ENCODE measurements at regions not wholly inside any gene's neighbourhood (a gene's known extent, or its start where the extent isn't known, plus 50 kb on each side); places are given as distances from the start of the nearest gene placed in this dataset.

DNA sequence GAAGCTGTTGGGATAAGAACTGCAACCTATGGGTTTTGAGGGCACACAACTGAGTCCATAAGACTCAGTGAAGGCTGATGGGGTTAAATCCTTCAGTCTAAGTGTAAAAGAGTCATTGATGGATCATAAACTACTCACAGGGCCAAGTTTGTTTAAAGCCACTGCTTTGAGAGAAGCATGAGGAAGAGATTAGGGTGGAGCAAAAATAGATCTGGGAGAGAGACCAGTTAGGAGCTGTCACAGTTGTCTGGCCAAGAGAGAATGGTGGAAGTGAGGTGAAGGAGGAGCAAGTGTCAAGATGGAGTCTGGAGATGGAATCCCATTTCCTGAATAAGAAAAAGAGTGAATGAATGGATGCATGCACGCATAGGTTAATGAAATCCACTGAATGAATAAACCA is 379.1 kb upstream of the CDH11 start:
- H3K27me3 ChIP-seq: no peaks in the 10 kb centered on the region
- H3K36me3 ChIP-seq (replicated peaks in 1 of 2; ENCODE audit: insufficient read depth in 1 of 2, low read depth in 2 of 2): no peaks in the 10 kb centered on the region
- H3K4me3 ChIP-seq: no peak overlapping the region
- intact Hi-C loops (cut with DNase I): no loop called here
- ATAC-seq (no peak), DNase-seq (no peak)
- no peak overlapping the region for H3K27ac ChIP-seq
- WGBS, 2 donors: 50 to 67% methylated on average over 1 of the region's 1 CpG
- H3K4me1 ChIP-seq: no peaks in the 10 kb centered on the region
- TF ChIP-seq, protein P1, sequence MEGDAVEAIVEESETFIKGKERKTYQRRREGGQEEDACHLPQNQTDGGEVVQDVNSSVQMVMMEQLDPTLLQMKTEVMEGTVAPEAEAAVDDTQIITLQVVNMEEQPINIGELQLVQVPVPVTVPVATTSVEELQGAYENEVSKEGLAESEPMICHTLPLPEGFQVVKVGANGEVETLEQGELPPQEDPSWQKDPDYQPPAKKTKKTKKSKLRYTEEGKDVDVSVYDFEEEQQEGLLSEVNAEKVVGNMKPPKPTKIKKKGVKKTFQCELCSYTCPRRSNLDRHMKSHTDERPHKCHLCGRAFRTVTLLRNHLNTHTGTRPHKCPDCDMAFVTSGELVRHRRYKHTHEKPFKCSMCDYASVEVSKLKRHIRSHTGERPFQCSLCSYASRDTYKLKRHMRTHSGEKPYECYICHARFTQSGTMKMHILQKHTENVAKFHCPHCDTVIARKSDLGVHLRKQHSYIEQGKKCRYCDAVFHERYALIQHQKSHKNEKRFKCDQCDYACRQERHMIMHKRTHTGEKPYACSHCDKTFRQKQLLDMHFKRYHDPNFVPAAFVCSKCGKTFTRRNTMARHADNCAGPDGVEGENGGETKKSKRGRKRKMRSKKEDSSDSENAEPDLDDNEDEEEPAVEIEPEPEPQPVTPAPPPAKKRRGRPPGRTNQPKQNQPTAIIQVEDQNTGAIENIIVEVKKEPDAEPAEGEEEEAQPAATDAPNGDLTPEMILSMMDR (IDR thresholded peaks at IDR 0.05): no peak
- TF ChIP-seq POLR2A (IDR thresholded peaks at IDR 0.05): no peak
- H3K9me3 ChIP-seq: no peaks in the 10 kb centered on the region

DNA sequence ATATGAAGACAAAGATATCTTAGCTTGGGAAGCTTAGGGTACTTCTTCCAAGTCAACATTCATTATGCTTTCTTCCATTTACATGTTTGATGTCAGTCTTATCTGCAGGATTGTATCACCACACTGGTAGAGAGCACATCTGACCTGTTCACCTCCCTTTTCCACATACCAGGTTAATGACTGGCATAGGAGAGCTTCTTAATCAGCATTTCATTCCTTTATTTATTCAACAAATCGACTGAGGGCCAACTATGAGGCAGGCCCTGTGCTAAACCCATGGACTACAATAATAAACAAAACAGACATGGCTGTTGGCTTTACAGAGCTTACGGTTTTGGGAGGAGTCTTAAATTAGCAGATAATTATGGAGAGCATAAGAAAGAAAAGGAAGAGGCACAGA is 378.1 kb upstream of the CDH11 start:
- no peak for TF ChIP-seq POLR2A (IDR thresholded peaks at IDR 0.05)
- TF ChIP-seq, protein P1 (IDR thresholded peaks at IDR 0.05): no peak
- H3K9me3 ChIP-seq: no peaks in the 10 kb centered on the region
- ATAC-seq: no peak
- 32 to 34% methylated on average over 2 of the region's 2 CpGs for WGBS, 2 donors
- H3K4me3 ChIP-seq: no peak overlapping the region
- intact Hi-C loops (cut with DNase I): no loop called here
- no peak overlapping the region for H3K27ac ChIP-seq
- no peaks in the 10 kb centered on the region for H3K4me1 ChIP-seq
- DNase-seq: no peak
- H3K36me3 ChIP-seq (replicated peaks in 1 of 2; ENCODE audit: insufficient read depth in 1 of 2, low read depth in 2 of 2): no peaks in the 10 kb centered on the region
- H3K27me3 ChIP-seq: no peaks in the 10 kb centered on the region

DNA sequence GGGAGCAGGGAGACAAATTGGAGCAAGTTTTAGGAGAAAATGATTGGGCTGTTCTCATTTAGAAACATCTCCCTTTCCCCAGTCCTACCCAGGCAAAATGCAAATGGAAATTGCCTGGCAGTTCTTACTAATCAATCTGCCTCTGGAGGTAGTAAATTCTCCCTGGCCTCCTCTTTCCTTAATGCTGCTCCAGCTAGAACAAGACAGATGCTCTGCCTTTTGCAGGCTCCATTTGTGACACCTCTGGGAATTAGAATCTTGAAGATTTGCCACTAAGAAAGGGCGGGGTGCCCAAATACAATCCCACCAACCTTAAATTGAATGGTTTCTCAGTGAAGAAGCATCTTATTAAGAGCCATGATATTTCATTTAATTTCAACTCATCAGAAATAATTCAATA is 377.7 kb upstream of the CDH11 start:
- no peak for DNase-seq
- TF ChIP-seq POLR2A (IDR thresholded peaks at IDR 0.05): no peak
- TF ChIP-seq, protein P1 (IDR thresholded peaks at IDR 0.05): no peak
- intact Hi-C loops (cut with DNase I): no loop called here
- no peak for ATAC-seq
- Histone ChIP-seq H3K36me3 (replicated peaks in 1 of 2; ENCODE audit: insufficient read depth in 1 of 2, low read depth in 2 of 2) (no peaks in the 10 kb centered on the region), H3K4me3 (no peak overlapping the region), H3K4me1 (no peaks in the 10 kb centered on the region), H3K9me3 (no peaks in the 10 kb centered on the region), H3K27ac (no peak overlapping the region), H3K27me3 (no peaks in the 10 kb centered on the region)
- 44 to 60% methylated on average over 1 of the region's 1 CpG for WGBS, 2 donors

DNA sequence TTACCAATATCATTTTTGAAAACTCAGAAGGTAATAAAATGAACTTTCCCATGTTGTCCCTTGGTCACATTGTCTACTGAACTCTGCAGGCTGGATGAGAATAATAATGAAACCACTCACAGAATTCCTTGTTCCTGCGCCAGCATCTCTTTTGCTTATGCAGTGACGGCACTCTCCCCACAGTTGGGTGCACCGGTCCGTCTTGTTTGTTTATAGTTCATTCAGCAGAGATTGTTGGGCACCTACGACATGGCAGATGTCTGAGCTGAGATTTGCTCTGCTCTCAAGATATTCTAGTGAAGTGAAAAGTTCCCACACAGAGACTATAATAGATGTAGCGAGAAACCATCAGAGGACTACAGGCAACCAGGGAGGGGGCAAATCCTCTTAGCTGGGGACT is 375.7 kb upstream of the CDH11 start:
- Histone ChIP-seq H3K36me3 (replicated peaks in 1 of 2; ENCODE audit: insufficient read depth in 1 of 2, low read depth in 2 of 2) (no peaks in the 10 kb centered on the region), H3K27ac (no peak overlapping the region), H3K4me1 (no peaks in the 10 kb centered on the region), H3K27me3 (no peaks in the 10 kb centered on the region), H3K4me3 (no peak overlapping the region), H3K9me3 (no peaks in the 10 kb centered on the region)
- 42 to 55% methylated on average over 6 of the region's 6 CpGs for WGBS, 2 donors
- intact Hi-C loops (cut with DNase I): no loop called here
- TF ChIP-seq, protein P1 (IDR thresholded peaks at IDR 0.05): no peak
- DNase-seq (no peak), ATAC-seq (no peak)

DNA sequence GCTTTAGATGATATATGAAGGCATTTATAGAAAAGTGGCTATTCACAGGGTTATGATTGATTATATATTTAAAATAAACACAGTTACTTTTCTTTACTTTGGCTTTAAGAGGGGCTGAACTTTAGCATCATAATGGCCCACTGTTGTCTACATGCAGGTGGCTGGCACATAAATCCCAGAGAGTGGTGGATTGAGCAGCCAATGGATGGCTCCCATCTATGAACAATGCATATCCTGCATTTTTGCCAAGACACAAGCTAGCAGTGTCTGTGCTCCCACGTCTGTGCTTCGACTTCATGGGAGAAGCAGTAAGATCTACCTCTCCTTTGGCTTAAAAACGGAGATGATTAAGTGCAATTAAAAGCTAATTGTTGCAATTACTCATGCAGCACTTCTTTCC is 373.2 kb upstream of the CDH11 start:
- Histone ChIP-seq H3K4me1 (no peaks in the 10 kb centered on the region), H3K9me3 (no peaks in the 10 kb centered on the region), H3K4me3 (no peak overlapping the region), H3K36me3 (replicated peaks in 1 of 2; ENCODE audit: insufficient read depth in 1 of 2, low read depth in 2 of 2) (no peaks in the 10 kb centered on the region), H3K27me3 (no peaks in the 10 kb centered on the region), H3K27ac (no peak overlapping the region)
- intact Hi-C loops (cut with DNase I): no loop called here
- WGBS, 2 donors: 44 to 56% methylated on average over 3 of the region's 3 CpGs
- ATAC-seq: no peak
- TF ChIP-seq, protein P1 (IDR thresholded peaks at IDR 0.05): no peak
- no peak for TF ChIP-seq POLR2A (IDR thresholded peaks at IDR 0.05)
- no peak for DNase-seq
